ENCODE measurements at regions not wholly inside any gene's neighbourhood (a gene's known extent, or its start where the extent isn't known, plus 50 kb on each side); places are given as distances from the start of the nearest gene placed in this dataset.
"Not testable (repeated sequence)": the region's sequence is repeated elsewhere in the genome, so short reads cannot be mapped to it uniquely, and the experiment has no call there.

DNA sequence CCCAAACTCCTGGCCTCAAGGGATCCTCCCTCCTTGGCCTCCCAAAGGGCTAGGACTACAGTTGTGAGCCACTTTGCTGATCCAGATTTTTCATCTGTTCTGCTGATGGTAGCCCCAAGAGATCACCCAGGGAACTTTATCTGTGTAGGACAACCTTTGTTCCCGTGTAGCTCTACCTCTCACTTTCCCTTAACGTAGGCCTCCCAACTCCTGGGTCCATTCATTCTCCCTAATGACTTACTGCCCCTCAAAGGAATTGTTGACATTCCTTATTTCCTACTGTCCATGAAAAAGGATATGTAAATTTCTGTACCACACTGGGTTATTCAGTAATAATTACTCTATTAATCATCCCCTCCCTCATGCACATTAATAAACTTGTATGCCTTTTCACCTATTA is 51.0 kb upstream of the PHF24 start:
- DNase-seq (ENCODE audit: low read depth): no peak

DNA sequence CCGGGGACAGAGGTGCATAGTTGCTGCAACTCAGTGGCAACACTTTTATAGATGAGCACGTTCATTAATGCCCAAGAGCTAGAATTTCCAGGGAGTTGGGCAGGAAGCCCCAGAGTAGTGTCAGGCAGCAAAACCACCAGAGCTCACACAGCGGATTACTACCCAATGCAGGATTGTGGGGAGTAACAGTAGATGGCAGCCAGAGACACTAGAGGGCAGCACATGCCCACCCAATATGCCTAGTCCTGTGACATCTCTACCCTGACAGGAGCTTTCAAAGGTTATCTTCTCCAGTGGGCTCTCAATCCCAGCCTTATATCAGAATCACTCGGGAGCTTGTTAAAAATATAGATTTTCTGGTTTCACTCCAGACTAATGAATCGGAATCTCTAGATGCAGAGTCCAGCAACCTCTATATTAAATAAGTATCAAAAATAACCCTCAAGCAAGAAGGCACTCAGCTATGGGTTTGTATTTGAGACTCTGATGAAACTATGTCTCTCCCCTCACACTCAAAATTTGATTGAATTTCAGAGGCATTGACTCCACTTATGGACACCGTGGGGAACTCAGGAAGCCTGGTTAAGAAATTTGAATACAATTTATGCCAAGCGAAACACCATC is 58.4 kb upstream of the PHF24 start:
- DNase-seq (ENCODE audit: low read depth): peak; percentile 53

DNA sequence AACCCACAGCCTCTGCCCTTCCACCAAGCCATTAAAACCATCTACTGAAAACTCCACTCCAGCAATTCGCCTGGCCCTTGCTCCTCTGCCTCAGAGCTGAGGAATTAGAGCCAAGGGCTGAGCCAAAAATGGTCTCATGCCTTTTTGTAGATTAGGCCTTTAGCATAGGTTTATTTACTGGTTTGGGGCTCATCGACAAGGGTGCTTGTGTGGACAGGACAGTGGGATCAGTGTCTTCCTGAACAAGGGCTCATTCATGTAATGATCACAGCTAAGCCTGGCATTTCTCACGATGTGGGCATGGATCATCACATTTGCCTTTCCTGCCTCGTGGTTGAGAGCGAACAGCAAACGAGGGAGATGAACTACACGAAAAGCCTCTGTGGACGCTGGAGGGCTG is 59.2 kb upstream of the PHF24 start:
- no peak for DNase-seq (ENCODE audit: low read depth)

DNA sequence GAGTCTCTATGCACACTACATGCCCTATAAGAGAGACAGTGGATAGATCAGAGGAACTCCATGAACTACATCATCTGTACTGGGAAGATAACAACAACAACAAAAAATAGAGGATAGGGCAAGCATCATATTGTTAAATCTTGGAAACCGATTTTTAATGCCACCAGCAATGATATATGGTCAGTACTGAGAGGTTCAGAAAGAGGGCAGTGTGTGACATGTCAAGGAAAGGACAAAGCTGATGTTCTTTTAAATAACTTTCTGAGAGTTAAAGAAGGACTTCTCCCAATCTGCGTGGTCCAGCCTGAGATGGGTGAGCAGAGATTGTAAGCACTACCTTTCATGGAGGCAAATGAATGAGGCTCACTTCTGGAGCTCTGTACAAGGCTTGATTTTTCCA is 62.0 kb upstream of the PHF24 start:
- DNase-seq (ENCODE audit: low read depth): no peak

DNA sequence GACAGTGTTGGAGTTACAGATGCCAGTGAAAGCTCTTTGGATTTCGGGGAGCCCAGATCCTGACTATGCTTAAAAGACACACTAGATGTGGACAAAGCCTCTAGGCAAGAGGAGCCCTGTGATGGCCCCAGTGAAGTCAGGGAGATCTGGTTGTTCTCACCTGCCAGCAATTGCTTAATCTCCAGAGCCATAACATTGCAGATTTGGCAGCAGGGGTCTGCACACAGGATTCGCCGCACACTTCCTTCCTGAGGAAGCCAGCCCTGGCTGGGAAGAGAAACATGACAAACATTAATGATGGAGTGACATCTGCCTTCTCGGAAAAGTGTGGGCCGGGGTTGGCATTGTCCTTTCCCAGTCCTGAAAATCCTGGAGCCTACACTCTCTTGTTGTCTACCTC is 65.2 kb upstream of the PHF24 start:
- DNase-seq (ENCODE audit: low read depth): no peak

DNA sequence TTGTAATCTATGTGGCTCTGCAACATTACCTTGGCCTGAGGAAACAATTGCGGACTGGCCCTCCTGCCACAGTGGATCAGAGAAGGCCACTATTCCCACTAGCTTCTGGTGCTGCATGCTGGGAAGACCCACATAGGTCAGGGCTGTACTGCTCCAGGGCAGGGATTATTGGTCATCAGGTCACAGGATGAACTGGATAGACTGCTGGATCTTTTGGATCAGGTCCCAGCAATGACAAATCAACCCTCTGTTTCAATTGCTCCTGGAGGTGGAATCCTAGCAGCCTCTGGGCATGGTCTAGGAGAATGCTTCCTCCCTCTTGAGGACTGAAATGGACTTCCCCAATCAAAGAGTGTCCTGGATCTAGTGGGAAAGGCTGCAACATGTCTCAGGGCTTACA is 66.7 kb upstream of the PHF24 start:
- DNase-seq (ENCODE audit: low read depth): no peak

DNA sequence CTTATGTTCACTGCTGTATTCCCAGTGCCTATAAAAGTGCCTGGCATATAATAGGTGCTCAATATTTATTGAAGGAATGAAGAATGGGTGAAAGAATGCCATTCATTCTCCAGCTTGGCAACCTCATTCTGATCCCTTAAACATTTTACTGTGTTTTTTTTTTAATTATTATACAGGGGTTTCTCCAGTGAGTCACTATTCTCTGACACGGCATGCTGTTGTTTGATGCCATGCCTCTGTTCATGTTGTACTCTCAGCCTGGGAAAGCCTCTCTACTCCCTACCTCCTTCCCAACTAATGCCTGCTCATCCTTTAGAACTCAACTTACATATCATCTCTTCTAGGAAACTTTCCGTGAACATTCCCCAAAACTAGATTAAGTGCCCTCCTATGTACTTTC is 70.2 kb upstream of the PHF24 start:
- DNase-seq (ENCODE audit: low read depth): no peak

DNA sequence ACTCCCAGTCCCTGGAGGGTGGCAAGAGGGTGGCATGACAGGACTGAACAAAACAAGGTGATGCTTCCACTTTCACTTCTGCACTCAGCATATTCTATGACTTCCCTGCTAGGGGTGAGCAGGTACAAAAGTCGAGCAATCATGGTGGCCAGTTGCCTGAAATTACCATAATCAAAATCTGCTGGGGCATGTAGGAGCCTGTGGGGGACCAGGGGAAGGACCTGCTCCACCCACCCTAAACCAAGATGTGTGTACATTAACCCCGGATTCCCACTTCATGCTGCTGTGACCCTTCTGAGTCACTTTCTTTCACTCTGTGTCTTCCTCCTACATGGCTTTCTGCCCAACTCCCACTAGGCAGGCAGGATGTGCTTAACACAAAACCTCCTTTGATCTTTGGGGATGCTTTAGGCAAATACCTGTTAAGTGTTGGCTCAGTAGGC is 73.3 kb upstream of the PHF24 start:
- no peak for DNase-seq (ENCODE audit: low read depth)

DNA sequence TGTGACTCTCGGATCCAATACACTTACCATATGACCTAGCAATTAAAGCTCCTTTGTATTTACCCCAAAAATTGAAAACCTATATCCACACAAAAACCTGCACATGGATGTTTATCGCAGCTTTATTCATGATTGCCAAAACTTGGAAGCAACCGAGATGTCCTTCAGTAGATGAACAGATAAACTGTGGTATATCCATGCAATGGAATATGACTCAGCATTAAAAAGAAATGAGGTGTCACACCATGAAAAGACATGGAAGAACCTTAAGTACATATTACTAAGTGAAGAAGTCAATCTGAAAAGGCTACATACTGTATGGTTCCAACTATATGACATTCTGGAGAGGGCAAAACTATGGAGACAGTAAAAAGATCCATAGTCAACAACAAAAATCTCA is 82.0 kb upstream of the PHF24 start:
- DNase-seq (ENCODE audit: low read depth): no peak

DNA sequence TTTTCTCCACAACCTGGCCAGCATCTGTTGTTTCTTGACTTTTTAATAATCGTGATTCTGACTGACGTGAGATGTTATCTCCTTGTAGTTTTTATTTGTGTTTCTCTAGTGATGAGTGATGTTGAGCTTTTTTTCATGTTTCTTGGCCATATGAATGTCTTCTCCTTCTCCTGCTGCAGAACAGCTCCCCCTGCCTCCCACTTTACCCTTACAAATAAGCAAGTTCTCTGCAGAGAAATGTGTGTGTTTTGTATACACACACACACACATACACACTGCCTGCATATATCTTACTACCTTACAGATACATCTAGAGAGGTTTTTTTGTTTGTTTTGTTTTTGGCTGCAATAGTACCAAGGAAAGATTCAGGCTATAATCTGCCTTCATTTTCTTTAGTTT is 88.7 kb upstream of the PHF24 start:
- no peak for DNase-seq (ENCODE audit: low read depth)

DNA sequence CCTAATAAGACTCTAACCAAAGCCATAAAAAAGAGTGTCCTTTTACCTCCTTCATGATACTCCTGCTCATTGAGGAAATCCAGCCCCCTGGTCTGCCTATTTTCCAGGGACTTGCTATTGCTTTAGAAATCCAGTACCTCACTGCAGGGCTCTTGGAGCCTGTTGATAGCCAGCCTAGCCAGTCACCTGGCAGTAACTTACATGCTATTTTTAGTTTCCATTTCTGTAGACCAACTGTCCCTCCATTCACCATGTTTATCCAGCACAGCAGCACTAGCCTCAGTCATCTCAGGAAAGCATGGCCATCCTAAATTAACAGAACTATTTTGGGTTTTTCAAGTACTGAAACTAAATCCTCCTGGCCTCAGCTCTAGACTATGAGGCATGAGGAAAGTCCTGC is 91.5 kb upstream of the PHF24 start:
- no peak for DNase-seq (ENCODE audit: low read depth)

DNA sequence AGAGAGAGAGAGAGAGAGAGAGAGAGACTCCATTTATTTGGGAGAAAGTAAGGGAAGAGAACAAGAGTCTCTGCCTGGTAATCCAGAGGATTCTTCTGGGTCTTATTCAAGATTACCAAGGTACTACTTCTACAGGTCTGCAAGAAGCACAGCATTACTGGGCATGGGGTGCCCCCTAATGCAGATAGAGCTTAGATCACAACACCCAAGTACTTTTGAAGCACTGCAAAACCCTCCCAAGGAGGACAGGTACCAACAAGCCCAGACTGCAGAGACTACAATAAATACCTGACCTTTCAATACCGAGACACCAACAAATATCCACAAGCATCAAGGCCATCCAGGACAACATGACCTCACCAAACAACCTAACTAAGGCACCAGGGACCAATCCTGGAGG is 94.7 kb upstream of the PHF24 start:
- DNase-seq (ENCODE audit: low read depth): no peak

DNA sequence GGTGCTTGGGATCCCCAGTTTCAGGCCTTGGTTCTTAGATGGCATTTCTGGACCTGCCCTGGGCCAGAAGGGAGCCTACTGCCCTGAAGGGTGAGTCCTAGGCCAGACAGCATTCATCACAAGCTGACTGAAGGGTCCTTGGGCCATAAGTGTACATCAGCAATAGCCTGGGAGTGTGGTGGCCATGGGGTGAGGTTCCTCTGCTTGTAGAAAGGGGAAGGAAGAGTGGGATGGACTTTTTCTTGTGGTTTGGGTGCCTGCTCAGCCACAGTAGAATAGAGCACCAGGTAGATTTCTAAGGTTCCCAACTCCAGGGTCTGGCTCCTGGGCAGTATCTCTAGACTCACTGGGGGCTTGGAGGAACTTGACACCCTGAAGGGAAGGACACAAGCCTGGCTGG is 95.2 kb upstream of the PHF24 start:
- DNase-seq (ENCODE audit: low read depth): no peak

DNA sequence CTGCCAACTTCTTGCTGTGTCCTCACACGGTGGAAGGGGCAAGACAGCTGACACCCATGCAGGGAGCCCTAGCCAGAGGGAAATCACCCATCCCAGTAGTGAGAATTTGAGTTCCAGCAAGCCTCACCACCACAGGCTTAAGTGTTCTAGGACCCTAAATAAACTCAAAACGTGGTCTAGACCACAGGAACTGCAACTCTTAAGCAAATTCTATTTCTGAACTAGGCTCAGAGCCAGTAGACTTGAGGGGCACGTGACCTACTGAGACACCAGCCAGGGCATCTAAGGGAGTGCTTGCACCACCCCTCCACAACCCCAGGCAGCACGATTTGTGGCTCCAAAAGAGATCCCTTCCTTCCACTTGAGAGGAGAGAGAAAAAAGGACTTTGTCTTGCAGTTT is 96.0 kb upstream of the PHF24 start:
- no peak for DNase-seq (ENCODE audit: low read depth)

DNA sequence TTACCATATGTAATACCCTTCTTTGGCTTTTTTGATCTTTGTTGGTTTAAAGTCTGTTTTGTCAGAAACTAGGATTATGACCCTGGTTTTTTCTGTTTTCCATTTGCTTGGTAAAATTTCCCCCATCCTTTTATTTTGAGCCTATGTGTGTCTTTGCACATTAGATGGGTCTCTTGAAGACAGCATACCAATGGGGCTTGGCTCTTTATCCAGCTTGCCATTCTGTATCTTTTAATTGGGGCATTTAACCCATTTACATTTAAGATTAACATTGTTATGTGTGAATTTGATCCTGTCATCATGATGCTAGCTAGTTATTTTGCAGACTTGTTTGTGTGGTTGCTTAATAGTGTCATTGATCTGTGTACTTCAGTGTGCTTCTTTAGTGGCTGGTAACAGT is 103.1 kb upstream of the PHF24 start:
- not testable (repeated sequence) for DNase-seq (ENCODE audit: low read depth)

DNA sequence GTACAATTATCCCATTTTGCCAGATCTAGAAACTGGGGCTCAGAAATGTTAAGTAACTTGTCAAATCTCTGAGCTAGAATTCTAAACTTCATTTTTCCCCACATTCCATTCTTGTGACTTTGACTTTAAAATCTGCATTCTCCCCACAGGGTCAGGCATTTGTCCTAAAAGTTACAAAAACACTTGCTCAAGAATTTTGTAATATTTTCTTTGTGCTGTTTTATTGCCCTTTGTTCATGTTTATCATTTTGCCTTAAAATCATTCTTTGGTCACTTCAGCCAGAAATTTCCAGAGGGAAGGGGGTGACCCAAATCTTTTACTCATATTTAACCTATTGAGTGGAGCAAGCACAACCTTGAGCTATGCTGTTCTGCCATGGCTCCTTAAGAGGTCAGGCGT is 120.1 kb upstream of the CCL21 start:
- DNase-seq (ENCODE audit: low read depth): no peak

DNA sequence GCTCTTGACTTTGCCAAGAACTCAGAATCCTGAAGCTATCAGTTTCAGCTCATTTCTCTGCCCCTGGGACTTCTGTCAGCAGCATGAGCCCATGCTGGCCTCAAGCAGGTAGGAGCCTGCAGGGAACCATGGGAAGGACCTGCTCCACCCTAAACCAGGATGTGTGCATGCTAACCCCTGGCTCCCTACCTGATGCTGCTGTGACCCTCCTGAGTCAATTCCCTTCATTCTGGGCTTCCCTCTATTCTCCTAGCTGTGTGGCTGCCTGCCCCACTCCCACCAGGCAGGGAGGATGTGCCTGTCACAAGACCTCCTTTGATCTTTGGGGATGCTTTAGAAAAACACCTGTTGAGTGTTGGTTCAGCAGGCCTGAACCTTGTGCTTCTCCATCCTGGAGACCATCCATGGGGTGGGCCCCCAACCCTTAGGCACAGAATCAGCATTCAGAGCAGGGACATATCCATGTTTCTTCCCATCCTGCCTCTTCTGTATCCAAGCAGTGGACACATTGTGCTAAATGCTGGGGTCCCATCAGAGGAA is 117.1 kb upstream of the CCL21 start:
- DNase-seq (ENCODE audit: low read depth): no peak

DNA sequence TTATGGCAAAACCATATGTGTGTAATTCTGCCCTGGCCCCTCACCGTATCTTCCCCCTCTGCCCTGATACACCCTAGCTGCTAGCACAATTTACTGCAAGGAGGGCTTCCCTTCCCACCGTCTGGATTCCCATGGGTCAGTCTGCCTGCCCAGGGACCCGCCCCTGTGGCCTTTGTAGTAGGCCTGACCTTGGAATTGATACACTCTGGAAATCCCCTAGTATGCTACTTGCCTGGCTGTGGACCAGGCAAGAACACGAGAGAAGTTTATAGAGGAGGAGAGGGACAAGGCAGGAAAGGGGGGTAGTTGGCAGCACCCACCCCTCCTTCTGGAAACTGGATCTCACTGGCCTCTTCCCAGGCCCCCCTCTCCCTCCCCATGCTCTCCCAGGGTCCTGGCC is 115.8 kb upstream of the CCL21 start:
- no peak for DNase-seq (ENCODE audit: low read depth)

DNA sequence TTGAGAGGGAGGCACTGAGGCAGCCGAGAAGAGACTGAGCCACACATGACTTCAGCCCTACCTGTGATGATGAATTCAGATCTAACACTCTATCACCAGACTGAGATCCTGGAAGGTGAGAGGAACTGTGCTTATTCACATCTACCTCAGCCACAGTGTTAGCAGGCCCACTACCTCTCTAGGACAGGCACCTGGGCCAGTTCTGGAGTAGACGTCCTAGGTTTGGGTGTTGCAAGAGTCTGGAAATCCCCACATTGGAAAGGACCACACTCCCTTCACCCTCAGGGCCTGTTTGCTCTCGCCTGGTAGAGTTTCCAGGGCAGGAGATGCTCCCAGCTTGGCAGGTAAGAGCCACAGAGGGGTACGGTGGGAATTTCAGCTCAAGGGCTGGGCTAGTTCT is 113.8 kb upstream of the CCL21 start:
- no peak for DNase-seq (ENCODE audit: low read depth)

DNA sequence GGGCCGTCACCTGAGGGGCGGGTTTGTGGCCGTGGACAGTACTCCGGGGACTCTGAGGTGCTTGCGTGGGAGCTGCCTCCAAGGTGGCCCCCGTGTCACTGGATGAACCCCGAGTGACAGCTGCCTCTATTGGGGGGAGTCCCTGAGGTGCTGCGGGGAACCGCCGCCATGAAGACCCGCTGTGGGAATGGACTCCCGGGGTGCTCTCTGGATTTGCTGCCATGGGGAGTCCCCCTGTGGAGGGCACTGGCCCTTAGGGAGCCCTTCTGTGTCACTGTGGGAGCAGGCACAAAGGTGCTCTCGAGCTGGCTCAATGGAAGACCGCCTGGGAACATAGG is 100.2 kb upstream of the CCL21 start:
- DNase-seq (ENCODE audit: low read depth): no peak

DNA sequence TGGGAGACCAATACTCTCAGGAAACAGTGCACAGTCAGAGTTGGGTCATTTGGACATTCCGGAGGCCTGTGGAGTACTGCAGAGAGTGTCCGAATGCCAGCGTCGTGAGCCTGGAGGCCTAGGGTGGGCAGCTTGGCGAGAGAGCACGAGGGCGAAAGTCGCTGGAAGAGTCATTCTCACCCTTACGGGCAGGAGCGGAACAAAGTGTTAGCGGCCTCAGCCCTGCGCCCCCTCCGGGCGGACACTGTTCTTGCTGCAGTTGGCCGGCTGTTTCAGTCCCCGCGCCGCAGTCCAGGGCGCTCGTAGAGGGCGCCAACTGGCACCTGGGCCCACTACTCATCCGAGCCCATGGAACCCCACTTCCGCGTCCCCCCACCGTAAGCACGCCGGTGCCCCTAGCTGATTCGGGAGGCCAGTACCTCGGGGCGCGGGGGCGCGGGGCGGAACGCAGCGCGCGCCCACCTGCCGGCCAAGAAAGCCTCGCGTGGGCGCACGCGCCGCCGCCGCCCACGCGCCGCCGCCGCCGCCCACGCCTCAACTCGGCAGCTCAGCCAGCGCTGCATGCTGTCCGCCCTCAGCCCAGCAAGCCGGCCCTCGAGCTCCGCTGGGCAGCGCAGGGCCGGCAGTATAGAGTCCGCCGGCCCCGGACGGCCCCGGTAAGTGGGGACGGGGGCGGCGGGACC is 99.7 kb upstream of the CCL21 start:
- no peak for DNase-seq (ENCODE audit: low read depth)

DNA sequence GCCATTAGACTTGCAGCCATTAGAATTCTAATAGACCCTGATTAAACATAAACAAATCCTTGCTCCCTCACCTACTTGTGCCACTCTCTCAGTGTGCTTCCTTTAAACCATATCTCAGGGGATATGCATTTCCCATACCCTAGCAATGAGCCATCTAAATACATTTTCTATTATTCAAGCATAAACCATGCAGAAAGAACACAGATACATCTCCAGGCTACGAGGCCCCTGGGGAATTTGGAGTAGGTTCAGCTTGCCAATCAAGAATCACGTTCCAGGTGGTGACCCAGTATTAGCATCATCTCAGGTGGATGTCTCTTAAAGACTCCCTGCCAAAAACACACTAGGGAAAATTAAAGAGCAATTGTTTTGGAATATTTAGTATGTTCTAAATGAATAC is 93.0 kb upstream of the CCL21 start:
- no peak for DNase-seq (ENCODE audit: low read depth)

DNA sequence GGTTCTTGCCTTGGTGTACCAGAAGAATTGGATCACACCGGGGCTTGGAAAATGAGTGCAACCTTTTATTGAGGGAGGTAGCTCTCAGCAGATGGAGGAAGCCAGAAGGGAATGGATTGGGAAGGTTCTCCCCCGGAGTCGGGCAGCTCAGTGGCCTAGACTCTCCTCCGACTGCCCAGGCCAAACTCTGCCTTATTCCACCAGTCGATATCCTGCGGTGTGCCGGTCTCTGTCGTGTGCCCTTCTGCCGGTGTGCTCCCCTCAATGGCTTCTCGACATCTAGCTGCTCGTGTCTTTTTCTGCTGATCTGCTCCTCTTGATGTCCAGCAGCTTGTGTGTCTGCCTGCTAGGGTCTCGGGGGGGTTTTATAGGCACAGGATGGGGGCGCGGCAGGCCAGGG is 87.4 kb upstream of the CCL21 start:
- DNase-seq (ENCODE audit: low read depth): no peak

DNA sequence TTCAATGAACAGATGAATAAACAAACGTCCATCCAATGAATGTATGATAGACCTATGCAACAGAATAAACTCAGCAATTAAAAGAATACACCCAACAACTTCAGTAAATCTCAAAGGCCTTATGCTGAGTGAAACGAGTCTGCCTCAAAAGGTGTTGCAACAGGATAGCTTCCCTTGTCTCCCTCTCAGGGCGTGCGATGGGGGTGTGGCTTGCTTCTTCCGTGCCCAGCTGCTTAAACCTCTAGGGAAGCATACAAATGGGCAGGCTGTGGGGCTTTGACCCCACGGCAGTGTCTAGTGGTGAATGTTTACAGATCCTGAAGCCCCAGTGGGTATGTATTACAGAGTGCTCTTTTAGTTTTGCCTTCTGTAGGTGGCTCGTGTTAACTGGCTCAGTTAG is 87.0 kb upstream of the CCL21 start:
- DNase-seq (ENCODE audit: low read depth): no peak

All from fibroblast of the conjunctiva (primary cell).